IgD-negative memory B cell (primary cell): ENCODE measurements at regions not wholly inside any gene's neighbourhood (a gene's known extent, or its start where the extent isn't known, plus 50 kb on each side); places are given as distances from the start of the nearest gene placed in this dataset.
A peak's percentile ranks its signal among the peaks of the same experiment; 100 is the strongest.

Experiments
- H3K27ac Mint-ChIP-seq, 3 donors: one replicate each; pipeline ENCODE4 v1.8.0; 2020 to 2022; ENCODE audit warnings: mild to moderate bottlenecking in 3 of 3, mixed read lengths in 3 of 3, moderate library complexity in 1 of 3
- H3K27me3 Mint-ChIP-seq: one replicate; pipeline ENCODE4 v1.8.0; 2021; ENCODE audit warnings: mixed read lengths
- H3K36me3 Mint-ChIP-seq: one replicate; pipeline ENCODE4 v1.8.0; 2020; ENCODE audit warnings: mild to moderate bottlenecking, mixed read lengths
- H3K4me1 Mint-ChIP-seq, 3 donors: one replicate each; pipeline ENCODE4 v1.8.0; 2020 to 2022; ENCODE audit warnings: mixed read lengths in 3 of 3, mild to moderate bottlenecking in 1 of 3
- H3K4me3 Mint-ChIP-seq, 4 donors: one replicate each; pipeline ENCODE4 v1.8.0; 2020 to 2022; ENCODE audit warnings: mild to moderate bottlenecking in 4 of 4, mixed read lengths in 4 of 4, moderate library complexity in 3 of 4
- H3K9me3 Mint-ChIP-seq, 3 donors: one replicate each; pipeline ENCODE4 v1.8.0; 2020 to 2021; ENCODE audit warnings: mixed read lengths in 3 of 3, mild to moderate bottlenecking in 1 of 3

DNA sequence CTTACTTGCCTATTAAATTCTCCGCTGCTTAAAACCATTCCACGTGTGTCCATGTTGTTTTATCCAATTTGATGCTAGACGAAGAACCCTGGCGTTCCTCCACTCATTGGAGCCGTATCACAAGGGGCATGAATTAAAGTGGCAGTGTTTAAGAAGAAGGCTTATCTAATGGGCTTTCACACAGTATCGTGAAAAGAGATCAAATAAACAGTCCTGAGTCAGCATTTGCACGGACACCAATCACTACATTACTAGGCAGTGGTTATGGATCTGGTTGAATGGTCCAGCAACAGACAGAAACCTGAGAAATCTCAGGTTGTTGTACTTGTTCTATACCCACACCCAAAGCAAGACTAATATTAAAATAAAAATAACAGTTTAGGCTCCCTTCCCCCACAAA is 671.6 kb downstream of the FAT4 start:
- no peak overlapping the region for H3K27ac Mint-ChIP-seq
- H3K36me3 Mint-ChIP-seq = no peaks in the 10 kb centered on the region
- no peak overlapping the region for H3K4me3 Mint-ChIP-seq
- H3K27me3 Mint-ChIP-seq = no peaks in the 10 kb centered on the region
- peaks cover 0 to 6% (median 0%) of the 10 kb centered on the region in 3 donors for H3K9me3 Mint-ChIP-seq
- H3K4me1 Mint-ChIP-seq = no peaks in the 10 kb centered on the region

- Mint-ChIP-seq H3K4me1 (no peaks in the 10 kb centered on the region), H3K27me3 (no peaks in the 10 kb centered on the region), H3K4me3 (no peak overlapping the region), H3K9me3 (peaks cover 0 to 6% (median 0%) of the 10 kb centered on the region in 3 donors), H3K27ac (no peak overlapping the region), H3K36me3 (no peaks in the 10 kb centered on the region)
Observed at GRCh38 chr4:125988464-125988863, 673.7 kb downstream of the FAT4 start.

DNA sequence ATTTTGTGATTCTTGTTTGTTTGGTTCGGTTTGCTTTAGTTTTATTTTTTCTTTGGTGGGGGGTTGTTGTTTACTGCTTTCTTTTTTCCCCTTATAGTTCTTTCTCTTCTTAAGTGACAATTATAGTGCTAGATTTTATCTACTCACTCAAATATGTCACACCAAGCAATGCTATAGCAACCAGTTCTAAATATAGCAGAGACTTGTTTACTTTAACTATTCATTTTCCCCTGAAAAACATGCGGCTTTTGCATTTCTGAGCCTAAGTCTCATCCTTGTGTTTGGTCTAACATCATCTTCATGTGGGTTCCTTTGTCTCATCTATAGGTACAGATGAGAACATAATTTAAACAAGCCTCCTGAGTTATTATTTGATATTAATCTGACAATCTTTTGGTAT is 676.6 kb downstream of the FAT4 start:
- no peak overlapping the region for H3K4me3 Mint-ChIP-seq
- no peaks in the 10 kb centered on the region for H3K4me1 Mint-ChIP-seq
- H3K9me3 Mint-ChIP-seq = peaks cover 0 to 6% (median 3%) of the 10 kb centered on the region in 3 donors
- H3K27ac Mint-ChIP-seq = no peak overlapping the region
- no peaks in the 10 kb centered on the region for H3K27me3 Mint-ChIP-seq
- H3K36me3 Mint-ChIP-seq = no peaks in the 10 kb centered on the region

GRCh38 chr4:125992891-125993290 is 678.1 kb downstream of the FAT4 start:
- H3K9me3 Mint-ChIP-seq = peaks cover 0 to 6% (median 3%) of the 10 kb centered on the region in 3 donors
- no peak overlapping the region for H3K4me3 Mint-ChIP-seq
- H3K36me3 Mint-ChIP-seq = no peaks in the 10 kb centered on the region
- H3K27ac Mint-ChIP-seq = no peak overlapping the region
- no peaks in the 10 kb centered on the region for H3K4me1 Mint-ChIP-seq
- no peaks in the 10 kb centered on the region for H3K27me3 Mint-ChIP-seq

DNA sequence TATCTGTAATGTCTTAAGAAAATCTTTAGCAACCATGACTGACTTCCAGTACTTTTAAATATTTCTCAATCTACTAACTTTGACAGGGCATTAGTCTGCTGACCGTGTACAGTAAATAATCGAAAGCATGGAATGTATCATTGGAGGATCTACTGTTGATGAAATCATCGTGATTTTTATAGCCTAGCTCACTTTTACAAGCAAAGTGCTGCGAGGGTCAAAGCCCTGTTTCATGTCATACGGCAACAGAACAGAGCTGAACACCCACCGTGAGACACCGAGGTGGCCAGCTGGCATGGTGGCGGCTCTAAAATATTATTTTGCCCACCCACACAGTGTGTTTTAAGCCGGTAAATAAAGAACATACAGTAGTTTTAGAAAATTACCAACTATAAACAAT is 679.3 kb downstream of the FAT4 start:
- Mint-ChIP-seq H3K9me3 (peaks cover 3 to 13% (median 3%) of the 10 kb centered on the region in 3 donors), H3K27me3 (no peaks in the 10 kb centered on the region), H3K4me1 (no peaks in the 10 kb centered on the region), H3K4me3 (no peak overlapping the region), H3K27ac (no peak overlapping the region), H3K36me3 (no peaks in the 10 kb centered on the region)

DNA sequence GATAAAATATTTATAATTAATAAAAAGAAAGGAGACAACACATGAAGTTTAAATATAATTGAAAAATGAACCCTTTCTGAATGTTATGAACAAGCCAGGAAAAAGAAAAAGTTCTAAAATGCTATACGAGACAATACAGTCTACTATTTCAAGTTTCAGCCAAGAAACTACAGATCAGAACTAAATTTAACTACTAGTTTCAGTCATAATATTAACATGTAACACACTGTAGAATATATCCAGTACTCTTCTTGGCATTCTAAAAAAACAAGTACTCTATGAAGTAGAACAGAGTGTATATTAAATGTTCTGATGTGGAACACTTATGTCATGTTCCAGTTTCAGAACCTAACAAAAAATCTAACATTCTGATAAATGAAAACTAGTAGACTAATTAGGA is 679.7 kb downstream of the FAT4 start:
- Mint-ChIP-seq H3K27me3 (no peaks in the 10 kb centered on the region), H3K4me1 (no peaks in the 10 kb centered on the region), H3K4me3 (no peak overlapping the region), H3K27ac (no peak overlapping the region), H3K36me3 (no peaks in the 10 kb centered on the region), H3K9me3 (peaks cover 3 to 13% (median 3%) of the 10 kb centered on the region in 3 donors)

DNA sequence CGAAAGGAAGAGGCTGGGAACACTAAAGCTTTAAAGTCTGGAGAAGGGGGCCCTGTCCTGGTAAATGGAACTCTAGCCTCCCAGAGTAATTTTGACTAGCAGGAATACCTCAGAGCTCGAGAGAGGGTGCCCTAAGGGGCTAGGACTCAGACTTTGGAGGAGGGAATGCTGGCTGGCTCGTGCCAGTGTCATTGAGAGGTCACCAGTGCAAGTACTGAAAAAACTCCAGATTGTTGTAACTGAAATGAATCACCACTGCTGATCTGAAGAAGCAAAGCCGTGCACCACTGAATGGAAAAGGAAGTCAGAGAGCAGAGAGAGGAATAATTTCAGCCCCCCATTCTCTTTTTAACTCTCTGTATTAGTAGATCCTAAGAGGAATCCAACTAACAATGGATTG is 690.2 kb downstream of the FAT4 start:
- H3K36me3 Mint-ChIP-seq = no peaks in the 10 kb centered on the region
- H3K27me3 Mint-ChIP-seq = no peaks in the 10 kb centered on the region

GRCh38 chr4:126007142-126007541 is 692.4 kb downstream of the FAT4 start:
- Mint-ChIP-seq H3K36me3 (no peaks in the 10 kb centered on the region), H3K27ac (no peak overlapping the region), H3K4me1 (no peaks in the 10 kb centered on the region), H3K4me3 (no peak overlapping the region), H3K9me3 (peaks cover 2 to 19% (median 12%) of the 10 kb centered on the region in 3 donors), H3K27me3 (no peaks in the 10 kb centered on the region)

More for the DNA sequence above, 690.2 kb downstream of the FAT4 start:
- Mint-ChIP-seq H3K4me3 (no peak overlapping the region), H3K9me3 (peaks cover 2 to 7% (median 6%) of the 10 kb centered on the region in 3 donors), H3K27ac (no peak overlapping the region), H3K4me1 (no peaks in the 10 kb centered on the region)

DNA sequence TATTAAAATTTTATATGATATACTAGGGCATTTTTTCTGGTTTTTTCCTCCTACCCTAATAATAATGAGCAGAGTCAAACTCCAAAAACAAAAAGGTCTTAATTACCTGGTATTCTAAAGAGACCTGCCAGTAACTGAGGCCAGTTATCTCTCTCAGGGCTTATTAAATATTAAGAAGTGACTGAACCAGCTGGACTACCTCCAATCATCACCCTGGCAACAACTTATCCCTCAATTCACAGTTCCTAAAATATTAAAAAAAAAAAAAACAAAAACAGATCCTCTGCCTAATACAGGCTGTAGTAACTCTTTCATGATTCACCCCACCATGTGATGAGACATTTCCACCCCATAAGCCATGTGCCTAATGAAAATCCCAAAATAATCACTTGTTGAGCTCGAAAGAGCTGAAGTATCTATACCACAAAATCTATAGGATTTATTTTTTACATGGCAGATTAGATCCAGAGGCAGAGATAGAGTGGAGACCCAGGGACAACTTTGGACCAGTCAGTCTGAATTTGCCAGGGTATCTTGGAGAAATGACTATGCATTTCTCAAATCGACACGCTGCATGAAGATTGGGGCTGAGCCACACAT is 698.0 kb downstream of the FAT4 start:
- no peaks in the 10 kb centered on the region for H3K27me3 Mint-ChIP-seq
- H3K27ac Mint-ChIP-seq = no peak overlapping the region

GRCh38 chr4:126018274-126018673 is 703.5 kb downstream of the FAT4 start:
- no peak overlapping the region for H3K4me3 Mint-ChIP-seq
- H3K27me3 Mint-ChIP-seq = no peaks in the 10 kb centered on the region
- H3K36me3 Mint-ChIP-seq = no peaks in the 10 kb centered on the region
- no peaks in the 10 kb centered on the region for H3K4me1 Mint-ChIP-seq
- peaks cover 1 to 22% (median 2%) of the 10 kb centered on the region in 3 donors for H3K9me3 Mint-ChIP-seq
- H3K27ac Mint-ChIP-seq = no peak overlapping the region

More for the DNA sequence above, 698.0 kb downstream of the FAT4 start:
- Mint-ChIP-seq H3K36me3 (no peaks in the 10 kb centered on the region), H3K4me1 (no peaks in the 10 kb centered on the region), H3K4me3 (peak overlapping the region in 1 of 4 donors; percentile 39), H3K9me3 (peaks cover 2 to 36% (median 12%) of the 10 kb centered on the region in 3 donors)

GRCh38 chr4:126023896-126024295 is 709.1 kb downstream of the FAT4 start:
- no peaks in the 10 kb centered on the region for H3K4me1 Mint-ChIP-seq
- no peaks in the 10 kb centered on the region for H3K27me3 Mint-ChIP-seq
- H3K4me3 Mint-ChIP-seq = no peak overlapping the region
- H3K27ac Mint-ChIP-seq = no peak overlapping the region
- H3K36me3 Mint-ChIP-seq = no peaks in the 10 kb centered on the region
- H3K9me3 Mint-ChIP-seq = peaks cover 0 to 6% (median 0%) of the 10 kb centered on the region in 3 donors

GRCh38 chr4:126027601-126028000 is 712.8 kb downstream of the FAT4 start:
- H3K9me3 Mint-ChIP-seq = peaks cover 0 to 6% (median 4%) of the 10 kb centered on the region in 3 donors
- H3K36me3 Mint-ChIP-seq = no peaks in the 10 kb centered on the region
- no peak overlapping the region for H3K4me3 Mint-ChIP-seq

GRCh38 chr4:126028876-126029275 is 714.1 kb downstream of the FAT4 start:
- Mint-ChIP-seq H3K4me3 (no peak overlapping the region), H3K9me3 (peaks cover 0 to 6% (median 4%) of the 10 kb centered on the region in 3 donors), H3K27me3 (no peaks in the 10 kb centered on the region), H3K4me1 (no peaks in the 10 kb centered on the region), H3K27ac (no peak overlapping the region), H3K36me3 (no peaks in the 10 kb centered on the region)

More at GRCh38 chr4:126027601-126028000, 712.8 kb downstream of the FAT4 start:
- Mint-ChIP-seq H3K27me3 (no peaks in the 10 kb centered on the region), H3K4me1 (no peaks in the 10 kb centered on the region), H3K27ac (no peak overlapping the region)

- Mint-ChIP-seq H3K27me3 (no peaks in the 10 kb centered on the region), H3K27ac (no peak overlapping the region)
Observed at GRCh38 chr4:126037231-126037630, 722.5 kb downstream of the FAT4 start.

DNA sequence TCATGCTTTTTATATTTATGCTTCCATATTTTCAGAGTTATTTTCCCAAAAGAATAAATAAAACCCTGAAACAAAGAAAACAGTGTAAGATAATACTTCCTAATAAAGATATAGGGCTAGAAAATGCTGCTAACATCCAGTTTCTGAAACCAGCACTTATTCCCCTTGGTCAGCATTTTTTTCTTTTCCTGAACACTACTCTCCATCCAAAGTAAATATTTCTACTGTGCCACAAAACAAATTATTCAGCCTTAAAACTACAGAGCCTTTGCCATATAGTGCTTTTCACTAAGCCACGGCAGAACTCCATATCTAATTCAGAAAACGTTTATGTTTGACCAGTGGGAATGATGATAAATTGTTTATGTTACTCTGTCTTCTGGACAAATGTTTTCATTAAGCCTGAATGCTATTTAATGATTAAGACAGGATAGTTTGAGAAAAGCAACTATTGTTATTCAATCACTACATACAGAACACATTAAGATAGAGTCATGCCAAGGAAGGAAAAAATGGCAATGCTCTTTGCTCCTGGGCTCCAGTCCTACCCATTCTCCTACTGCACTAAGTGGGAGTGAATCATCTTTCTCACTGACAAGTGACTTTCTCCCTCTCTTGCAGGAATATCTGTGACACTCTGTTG is 723.9 kb downstream of the FAT4 start:
- Mint-ChIP-seq H3K9me3 (peaks cover 0 to 5% (median 0%) of the 10 kb centered on the region in 3 donors), H3K27ac (no peak overlapping the region), H3K36me3 (no peaks in the 10 kb centered on the region), H3K4me1 (no peaks in the 10 kb centered on the region), H3K27me3 (no peaks in the 10 kb centered on the region), H3K4me3 (no peak overlapping the region)

More at GRCh38 chr4:126037231-126037630, 722.5 kb downstream of the FAT4 start:
- Mint-ChIP-seq H3K4me3 (no peak overlapping the region), H3K36me3 (no peaks in the 10 kb centered on the region), H3K4me1 (no peaks in the 10 kb centered on the region), H3K9me3 (peaks cover 0 to 5% (median 0%) of the 10 kb centered on the region in 3 donors)

GRCh38 chr4:126046081-126046614 is 731.4 kb downstream of the FAT4 start:
- no peaks in the 10 kb centered on the region for H3K27me3 Mint-ChIP-seq
- H3K36me3 Mint-ChIP-seq = no peaks in the 10 kb centered on the region
- no peaks in the 10 kb centered on the region for H3K4me1 Mint-ChIP-seq
- H3K9me3 Mint-ChIP-seq = peaks cover 0 to 4% (median 0%) of the 10 kb centered on the region in 3 donors
- no peak overlapping the region for H3K27ac Mint-ChIP-seq
- H3K4me3 Mint-ChIP-seq = no peak overlapping the region
